ENCODE measurements at regions not wholly inside any gene's neighbourhood (a gene's known extent, or its start where the extent isn't known, plus 50 kb on each side); places are given as distances from the start of the nearest gene placed in this dataset.

- H3K9me3 ChIP-seq, result no peaks in the 10 kb centered on the region
- intact Hi-C loops (cut with DNase I), result no loop called here
- no peaks in the 10 kb centered on the region for H3K36me3 ChIP-seq (replicated peaks in 1 of 2; ENCODE audit: insufficient read depth in 1 of 2, low read depth in 2 of 2)
- H3K27ac ChIP-seq, result no peak overlapping the region
- TF ChIP-seq POLR2A (IDR thresholded peaks at IDR 0.05), result no peak
- TF ChIP-seq CTCF (IDR thresholded peaks at IDR 0.05), result no peak
- ATAC-seq (no peak), DNase-seq (no peak)
- peaks cover 6% of the 10 kb centered on the region for H3K4me1 ChIP-seq
- WGBS, 2 donors, result 7 to 15% methylated on average over 6 of the region's 6 CpGs
- no peak overlapping the region for H3K4me3 ChIP-seq
- H3K27me3 ChIP-seq, result no peaks in the 10 kb centered on the region
Measured at GRCh38 chr3:165462636-165463334, 266.6 kb upstream of the SLITRK3 start.

GRCh38 chr3:165459924-165460835, 264.0 kb upstream of the SLITRK3 start:
- Histone ChIP-seq H3K27ac (no peak overlapping the region), H3K4me3 (no peak overlapping the region), H3K27me3 (no peaks in the 10 kb centered on the region), H3K4me1 (peaks cover 6% of the 10 kb centered on the region), H3K9me3 (no peaks in the 10 kb centered on the region), H3K36me3 (replicated peaks in 1 of 2; ENCODE audit: insufficient read depth in 1 of 2, low read depth in 2 of 2) (no peaks in the 10 kb centered on the region)
- TF ChIP-seq POLR2A (IDR thresholded peaks at IDR 0.05), result no peak
- no peak for TF ChIP-seq CTCF (IDR thresholded peaks at IDR 0.05)
- ATAC-seq (no peak), DNase-seq (no peak)
- WGBS, 2 donors, result 67 to 73% methylated on average over 15 of the region's 15 CpGs
- intact Hi-C loops (cut with DNase I), result no loop called here

GRCh38 chr3:165459111-165459510, 262.9 kb upstream of the SLITRK3 start:
- peaks cover 0 to 5% (median 0%) of the 10 kb centered on the region in 3 donors for H3K9me3 ChIP-seq
- ATAC-seq (no peak), DNase-seq (no peak)
- WGBS, 2 donors, result 68 to 77% methylated on average over 4 of the region's 4 CpGs
- H3K27me3 ChIP-seq, result no peaks in the 10 kb centered on the region
- H3K27ac ChIP-seq, result no peak overlapping the region
- intact Hi-C loops (cut with DNase I), result no loop called here
- peaks cover 6% of the 10 kb centered on the region for H3K4me1 ChIP-seq
- H3K36me3 ChIP-seq (replicated peaks in 1 of 2; ENCODE audit: insufficient read depth in 1 of 2, low read depth in 2 of 2), result no peaks in the 10 kb centered on the region
- TF ChIP-seq POLR2A (IDR thresholded peaks at IDR 0.05) (no peak), CTCF (IDR thresholded peaks at IDR 0.05) (no peak)
- no peak overlapping the region for H3K4me3 ChIP-seq

- Histone ChIP-seq H3K36me3 (replicated peaks in 1 of 2; ENCODE audit: insufficient read depth in 1 of 2, low read depth in 2 of 2) (no peaks in the 10 kb centered on the region), H3K4me1 (no peaks in the 10 kb centered on the region), H3K4me3 (no peak overlapping the region), H3K9me3 (peaks cover 0 to 5% (median 0%) of the 10 kb centered on the region in 3 donors), H3K27ac (no peak overlapping the region), H3K27me3 (no peaks in the 10 kb centered on the region)
- DNase-seq (no peak), ATAC-seq (no peak)
- intact Hi-C loops (cut with DNase I), result no loop called here
- WGBS, 2 donors, result 84 to 91% methylated on average over 6 of the region's 6 CpGs
- TF ChIP-seq CTCF (IDR thresholded peaks at IDR 0.05), result no peak
- no peak for TF ChIP-seq POLR2A (IDR thresholded peaks at IDR 0.05)
Measured at GRCh38 chr3:165457096-165457495, 260.9 kb upstream of the SLITRK3 start.
